CD4-positive, alpha-beta T cell treated with Interleukin-6 for 4 hours (primary cell): ENCODE measurements at regions not wholly inside any gene's neighbourhood (a gene's known extent, or its start where the extent isn't known, plus 50 kb on each side); places are given as distances from the start of the nearest gene placed in this dataset.

Source experiments
- DNase-seq: peaks from one replicate; pipeline ENCODE4 v3.0.0-alpha.2; 2020; ENCODE audit warnings: mixed read lengths

- no peak for DNase-seq
Measured at GRCh38 chr7:116083796-116084195, 53.2 kb upstream of the TFEC start.

- DNase-seq: no peak
Measured at GRCh38 chr7:116086547-116087045, 56.0 kb upstream of the TFEC start.

GRCh38 chr7:116087291-116087690, 56.7 kb upstream of the TFEC start:
- no peak for DNase-seq

GRCh38 chr7:116087984-116088383, 57.4 kb upstream of the TFEC start:
- DNase-seq: no peak

- DNase-seq: no peak
Measured at GRCh38 chr7:116089293-116089692, 58.7 kb upstream of the TFEC start.

- DNase-seq: no peak
Measured at GRCh38 chr7:116093516-116094301, 63.1 kb upstream of the TFEC start.

GRCh38 chr7:116095396-116095795, 64.8 kb upstream of the TFEC start:
- DNase-seq: no peak

- DNase-seq: no peak
Measured at GRCh38 chr7:116097365-116098009, 66.9 kb upstream of the TFEC start.

GRCh38 chr7:116098175-116098574, 67.6 kb upstream of the TFEC start:
- DNase-seq: no peak

- DNase-seq: no peak
Measured at GRCh38 chr7:116100626-116101025, 70.1 kb upstream of the TFEC start.

GRCh38 chr7:116101704-116102103, 71.1 kb upstream of the TFEC start:
- no peak for DNase-seq

- no peak for DNase-seq
Measured at GRCh38 chr7:116111475-116111874, 80.9 kb upstream of the TFEC start.

GRCh38 chr7:116113310-116113709, 82.7 kb upstream of the TFEC start:
- no peak for DNase-seq

GRCh38 chr7:116120839-116121238, 89.5 kb upstream of the TES start:
- DNase-seq: no peak

GRCh38 chr7:116122972-116123595, 87.3 kb upstream of the TES start:
- DNase-seq: no peak

- no peak for DNase-seq
Measured at GRCh38 chr7:116128139-116128538, 82.2 kb upstream of the TES start.

GRCh38 chr7:116135306-116135705, 75.0 kb upstream of the TES start:
- DNase-seq: no peak

GRCh38 chr7:116138202-116138801, 72.0 kb upstream of the TES start:
- peak; percentile 21 for DNase-seq

- DNase-seq: no peak
Measured at GRCh38 chr7:116139007-116139406, 71.3 kb upstream of the TES start.

GRCh38 chr7:116139807-116140206, 70.5 kb upstream of the TES start:
- no peak for DNase-seq

- DNase-seq: no peak
Measured at GRCh38 chr7:116142374-116142773, 68.0 kb upstream of the TES start.

- peak; percentile 15 for DNase-seq
Measured at GRCh38 chr7:116142850-116143249, 67.5 kb upstream of the TES start.

- no peak for DNase-seq
Measured at GRCh38 chr7:116145245-116145852, 65.0 kb upstream of the TES start.
